Hepatocyte (in vitro differentiated cells): ENCODE measurements at regions not wholly inside any gene's neighbourhood (a gene's known extent, or its start where the extent isn't known, plus 50 kb on each side); places are given as distances from the start of the nearest gene placed in this dataset.

Experiments
- DNase-seq: peaks from one replicate; pipeline ENCODE4 v3.0.0-alpha.2; 2016; ENCODE audit warnings: low spot score
- H2AFZ ChIP-seq: fragments of 200-600 bp; sonication (generic); 2 replicates; pipeline ENCODE4 v1.6.0; 2016; ENCODE audit warnings: antibody characterized with exemption, mild to moderate bottlenecking
- H3K27ac ChIP-seq: fragments of 200-600 bp; sonication (generic); 2 replicates; pipeline ENCODE4 v1.5.1; 2016; ENCODE audit warnings: mild to moderate bottlenecking
- H3K27me3 ChIP-seq: fragments of 200-600 bp; sonication (generic); 2 replicates; pipeline ENCODE4 v1.6.1; 2016
- H3K36me3 ChIP-seq: fragments of 200-600 bp; sonication (generic); replicated peaks from 2 replicates; pipeline ENCODE4 v1.5.1; 2016; ENCODE audit warnings: low read depth; ENCODE audit not compliant: insufficient read depth
- H3K4me1 ChIP-seq: fragments of 200-600 bp; sonication (generic); 2 replicates; pipeline ENCODE4 v1.5.1; 2016; ENCODE audit warnings: mild to moderate bottlenecking, moderate library complexity; ENCODE audit not compliant: insufficient read depth
- H3K4me2 ChIP-seq: fragments of 200-600 bp; sonication (generic); 2 replicates; pipeline ENCODE4 v1.6.0; 2016
- H3K4me3 ChIP-seq: fragments of 200-600 bp; sonication (generic); 2 replicates; pipeline ENCODE4 v1.5.1; 2016; ENCODE audit warnings: mild to moderate bottlenecking
- H3K79me2 ChIP-seq: fragments of 200-600 bp; sonication (generic); 2 replicates; pipeline ENCODE4 v1.6.0; 2017; ENCODE audit warnings: mild to moderate bottlenecking
- H3K9me2 ChIP-seq: fragments of 200-600 bp; sonication (generic); replicated peaks from 2 replicates; pipeline ENCODE4 v1.6.0; 2017; ENCODE audit warnings: mild to moderate bottlenecking; ENCODE audit not compliant: insufficient read depth
- H3K9me3 ChIP-seq: fragments of 200-600 bp; sonication (generic); 2 replicates; pipeline ENCODE4 v1.5.1; 2016; ENCODE audit warnings: low read depth, mild to moderate bottlenecking
- H4K20me1 ChIP-seq: fragments of 200-600 bp; sonication (generic); 2 replicates; pipeline ENCODE4 v1.6.0; 2016; ENCODE audit warnings: mild to moderate bottlenecking; ENCODE audit not compliant: insufficient read depth, poor library complexity, severe bottlenecking
- CTCF ChIP-seq: fragments of 200-600 bp; sonication (generic); IDR thresholded peaks from 2 replicates; pipeline ENCODE4 v1.5.1; 2016; ENCODE audit warnings: antibody characterized with exemption, mild to moderate bottlenecking; ENCODE audit not compliant: poor library complexity
- EZH2 ChIP-seq: fragments of 200-600 bp; sonication (generic); IDR thresholded peaks from 2 replicates; pipeline ENCODE4 v1.6.1; 2016; ENCODE audit warnings: antibody characterized with exemption, mild to moderate bottlenecking, borderline replicate concordance
- EZH2phosphoT487 ChIP-seq: fragments of 200-600 bp; sonication (generic); IDR thresholded peaks from one replicate; pipeline ENCODE4 v1.6.1; 2018; ENCODE audit warnings: antibody characterized with exemption, mild to moderate bottlenecking, low read depth, moderate library complexity; ENCODE audit not compliant: unreplicated experiment, severe bottlenecking
- WGBS: methylation state at CpG from one replicate; pipeline ENCODE4 v1.1.6; 2016; ENCODE audit warnings: low lambda C conversion rate; ENCODE audit errors: missing lambda C conversion rate; 5-methylcytosine and 5-hydroxymethylcytosine counted together

GRCh38 chr1:212155219-212155618 lies 119.7 kb downstream of the DTL start:
- H2AFZ ChIP-seq = no peak overlapping the region
- H3K4me1 ChIP-seq = no peaks in the 10 kb centered on the region
- no peaks in the 10 kb centered on the region for H4K20me1 ChIP-seq
- DNase-seq = no peak
- TF ChIP-seq EZH2phosphoT487 (no peak), CTCF (no peak), EZH2 (no peak)
- H3K36me3 ChIP-seq = no peaks in the 10 kb centered on the region
- H3K79me2 ChIP-seq = no peaks in the 10 kb centered on the region
- H3K9me3 ChIP-seq = no peaks in the 10 kb centered on the region
- H3K27me3 ChIP-seq = no peaks in the 10 kb centered on the region
- H3K27ac ChIP-seq = no peak overlapping the region
- H3K9me2 ChIP-seq = no peaks in the 10 kb centered on the region
- no peak overlapping the region for H3K4me3 ChIP-seq
- H3K4me2 ChIP-seq = no peak overlapping the region

GRCh38 chr1:212157252-212157651 lies 121.7 kb downstream of the DTL start:
- DNase-seq = no peak
- TF ChIP-seq EZH2 (no peak), CTCF (no peak), EZH2phosphoT487 (no peak)
- no peaks in the 10 kb centered on the region for H3K36me3 ChIP-seq
- H3K4me3 ChIP-seq = no peak overlapping the region
- H3K79me2 ChIP-seq = no peaks in the 10 kb centered on the region
- no peaks in the 10 kb centered on the region for H4K20me1 ChIP-seq
- H3K4me1 ChIP-seq = no peaks in the 10 kb centered on the region
- no peaks in the 10 kb centered on the region for H3K9me3 ChIP-seq
- 92% methylated on average over 6 of the region's 6 CpGs for WGBS
- H3K4me2 ChIP-seq = no peak overlapping the region
- H3K27me3 ChIP-seq = no peaks in the 10 kb centered on the region
- H3K27ac ChIP-seq = no peak overlapping the region
- no peaks in the 10 kb centered on the region for H3K9me2 ChIP-seq
- H2AFZ ChIP-seq = no peak overlapping the region

GRCh38 chr1:212158912-212159796 lies 123.6 kb downstream of the DTL start:
- no peaks in the 10 kb centered on the region for H3K4me1 ChIP-seq
- no peak for DNase-seq

More at GRCh38 chr1:212158912-212159796, 123.6 kb downstream of the DTL start:
- H3K4me3 ChIP-seq = no peak overlapping the region
- no peak overlapping the region for H3K4me2 ChIP-seq
- H3K79me2 ChIP-seq = no peaks in the 10 kb centered on the region
- no peaks in the 10 kb centered on the region for H3K36me3 ChIP-seq
- no peaks in the 10 kb centered on the region for H3K27me3 ChIP-seq
- no peak overlapping the region for H2AFZ ChIP-seq
- no peaks in the 10 kb centered on the region for H4K20me1 ChIP-seq
- no peak for TF ChIP-seq CTCF
- no peak for TF ChIP-seq EZH2phosphoT487
- no peak for TF ChIP-seq EZH2
- WGBS = 87% methylated on average over 7 of the region's 7 CpGs
- H3K27ac ChIP-seq = no peak overlapping the region
- no peaks in the 10 kb centered on the region for H3K9me2 ChIP-seq
- H3K9me3 ChIP-seq = no peaks in the 10 kb centered on the region
